ENCODE measurements at regions not wholly inside any gene's neighbourhood (a gene's known extent, or its start where the extent isn't known, plus 50 kb on each side); places are given as distances from the start of the nearest gene placed in this dataset.

DNA sequence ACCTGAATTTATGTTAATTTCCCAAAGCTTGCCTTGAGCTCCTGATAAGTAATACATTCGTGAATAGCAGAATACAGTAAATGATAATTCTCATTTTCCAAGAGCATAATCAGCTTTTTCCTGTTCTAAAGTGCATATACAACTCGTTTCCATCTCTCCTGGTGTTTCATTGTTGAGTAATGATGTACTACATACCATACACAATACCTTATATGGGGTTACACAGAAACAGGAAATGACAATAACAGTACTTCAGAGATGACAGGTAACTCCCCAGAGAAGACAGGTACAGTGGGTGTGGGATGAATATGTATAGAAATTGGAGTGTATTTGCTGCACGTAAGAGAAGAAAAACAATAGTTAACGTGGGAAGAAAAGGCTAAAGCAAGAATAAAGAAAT lies 287.1 kb downstream of the TENT4A start:
- H3K27me3 Mint-ChIP-seq, result no peaks in the 10 kb centered on the region

DNA sequence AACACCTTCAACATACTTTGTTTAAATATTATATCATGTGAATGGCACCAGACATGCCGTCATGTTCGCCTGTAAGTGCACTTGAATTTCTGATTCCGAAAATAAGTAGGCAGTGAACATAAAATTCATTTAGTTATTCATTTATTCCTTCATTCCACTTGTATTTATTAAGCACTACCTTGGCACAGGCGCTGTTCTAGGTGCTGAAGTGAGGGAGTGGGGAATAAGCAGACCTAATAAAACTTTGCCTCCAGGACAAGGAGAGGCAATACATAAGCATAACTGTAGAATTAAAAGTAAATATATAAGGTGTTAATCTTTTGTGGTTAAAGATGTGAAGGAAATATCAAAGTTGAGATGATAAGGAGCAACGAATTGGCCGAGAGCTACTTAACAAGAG lies 297.4 kb downstream of the TENT4A start:
- Histone ChIP-seq H2AFZ (ENCODE audit: insufficient read depth, low read depth, low read length, poor library complexity, severe bottlenecking) (no peak overlapping the region), H3K36me3 (replicated peaks in 1 of 2; ENCODE audit: control extremely low read depth in 1 of 2, control insufficient read depth in 1 of 2, extremely low read depth in 1 of 2, insufficient read depth in 2 of 2, low read length in 1 of 2) (no peaks in the 10 kb centered on the region), H3K4me2 (replicated peaks; ENCODE audit: low read depth, low read length, poor library complexity, severe bottlenecking) (no peak overlapping the region), H3K79me2 (ENCODE audit: control insufficient read depth, insufficient read depth, low read length) (no peaks in the 10 kb centered on the region), H4K20me1 (ENCODE audit: control insufficient read depth, insufficient read depth, low read length, poor library complexity, severe bottlenecking) (no peaks in the 10 kb centered on the region), H3K9me3 (ENCODE audit: control extremely low read depth in 1 of 3, control insufficient read depth in 2 of 3, insufficient read depth in 1 of 3, low read length in 2 of 3) (peaks cover 0 to under 1% (median 0%) of the 10 kb centered on the region in 3 donors), H3K4me1 (ENCODE audit: control insufficient read depth in 2 of 2, insufficient read depth in 2 of 2, low read length in 2 of 2) (no peaks in the 10 kb centered on the region), H3K27me3 (replicated peaks in 1 of 4; ENCODE audit: control extremely low read depth in 1 of 4, control insufficient read depth in 3 of 4, insufficient read depth in 4 of 4, low read length in 3 of 4) (no peaks in the 10 kb centered on the region), H3K9ac (ENCODE audit: low read length) (no peak overlapping the region), H3K4me3 (ENCODE audit: control extremely low read depth in 1 of 5, extremely low read depth in 1 of 5, insufficient read depth in 1 of 5, low read depth in 2 of 5, low read length in 4 of 5) (no peak overlapping the region), H3K27ac (ENCODE audit: low read length in 2 of 2) (no peak overlapping the region)
- WGBS (ENCODE audit: insufficient coverage), result 26% methylated on average over 2 of the region's 6 CpGs
- no peak for DNase-seq
- no peak overlapping the region for H3K4me3 Mint-ChIP-seq
- no peaks in the 10 kb centered on the region for H3K4me1 Mint-ChIP-seq
- ChIA-PET POLR2A (no interaction called here), CTCF (no interaction called here)
- ATAC-seq (ENCODE audit: low read depth), result no peak
- no peak overlapping the region for H3K27ac Mint-ChIP-seq
- H3K27me3 Mint-ChIP-seq, result no peaks in the 10 kb centered on the region
- TF ChIP-seq CTCF (IDR thresholded peaks at IDR 0.05) (no peak), EZH2 (IDR thresholded peaks at IDR 0.05; ENCODE audit: borderline replicate concordance, insufficient read depth, low read depth, low read length, poor library complexity, severe bottlenecking) (no peak)
- peaks cover 3% of the 10 kb centered on the region for H3K9me3 Mint-ChIP-seq (ENCODE audit: insufficient read depth)
- intact Hi-C loops (cut with micrococcal nuclease), result no loop called here

More for the DNA sequence above, 287.1 kb downstream of the TENT4A start:
- TF ChIP-seq CTCF (IDR thresholded peaks at IDR 0.05) (no peak), EZH2 (IDR thresholded peaks at IDR 0.05; ENCODE audit: borderline replicate concordance, insufficient read depth, low read depth, low read length, poor library complexity, severe bottlenecking) (no peak)
- Histone ChIP-seq H3K79me2 (ENCODE audit: control insufficient read depth, insufficient read depth, low read length) (no peaks in the 10 kb centered on the region), H3K27ac (ENCODE audit: low read length in 2 of 2) (no peak overlapping the region), H3K4me1 (ENCODE audit: control insufficient read depth in 2 of 2, insufficient read depth in 2 of 2, low read length in 2 of 2) (no peaks in the 10 kb centered on the region), H3K36me3 (replicated peaks in 1 of 2; ENCODE audit: control extremely low read depth in 1 of 2, control insufficient read depth in 1 of 2, extremely low read depth in 1 of 2, insufficient read depth in 2 of 2, low read length in 1 of 2) (no peaks in the 10 kb centered on the region), H3K4me2 (replicated peaks; ENCODE audit: low read depth, low read length, poor library complexity, severe bottlenecking) (no peak overlapping the region), H3K4me3 (ENCODE audit: control extremely low read depth in 1 of 5, extremely low read depth in 1 of 5, insufficient read depth in 1 of 5, low read depth in 2 of 5, low read length in 4 of 5) (no peak overlapping the region), H3K9ac (ENCODE audit: low read length) (no peak overlapping the region), H2AFZ (ENCODE audit: insufficient read depth, low read depth, low read length, poor library complexity, severe bottlenecking) (no peak overlapping the region), H3K9me3 (ENCODE audit: control extremely low read depth in 1 of 3, control insufficient read depth in 2 of 3, insufficient read depth in 1 of 3, low read length in 2 of 3) (peaks cover 0 to 5% (median 0%) of the 10 kb centered on the region in 3 donors), H3K27me3 (replicated peaks in 1 of 4; ENCODE audit: control extremely low read depth in 1 of 4, control insufficient read depth in 3 of 4, insufficient read depth in 4 of 4, low read length in 3 of 4) (no peaks in the 10 kb centered on the region), H4K20me1 (ENCODE audit: control insufficient read depth, insufficient read depth, low read length, poor library complexity, severe bottlenecking) (no peaks in the 10 kb centered on the region)
- 85% methylated on average over 2 of the region's 4 CpGs for WGBS (ENCODE audit: insufficient coverage)
- Mint-ChIP-seq H3K4me3 (no peak overlapping the region), H3K9me3 (ENCODE audit: insufficient read depth) (peaks cover 3% of the 10 kb centered on the region), H3K4me1 (no peaks in the 10 kb centered on the region), H3K27ac (no peak overlapping the region)
- ChIA-PET CTCF (no interaction called here), POLR2A (no interaction called here)
- ATAC-seq (ENCODE audit: low read depth), result no peak
- DNase-seq, result no peak
- intact Hi-C loops (cut with micrococcal nuclease), result no loop called here
